HG02571 (cell line): ENCODE measurements at regions not wholly inside any gene's neighbourhood (a gene's known extent, or its start where the extent isn't known, plus 50 kb on each side); places are given as distances from the start of the nearest gene placed in this dataset.
"Not testable (repeated sequence)": the region's sequence is repeated elsewhere in the genome, so short reads cannot be mapped to it uniquely, and the experiment has no call there.

ENCODE experiments used
- ATAC-seq: cut with Tn5 transposase; IDR thresholded peaks from one replicate; pipeline ENCODE4 v1.9.1; 2021; ENCODE audit warnings: mild to moderate bottlenecking, moderate library complexity; ENCODE audit not compliant: unreplicated experiment

DNA sequence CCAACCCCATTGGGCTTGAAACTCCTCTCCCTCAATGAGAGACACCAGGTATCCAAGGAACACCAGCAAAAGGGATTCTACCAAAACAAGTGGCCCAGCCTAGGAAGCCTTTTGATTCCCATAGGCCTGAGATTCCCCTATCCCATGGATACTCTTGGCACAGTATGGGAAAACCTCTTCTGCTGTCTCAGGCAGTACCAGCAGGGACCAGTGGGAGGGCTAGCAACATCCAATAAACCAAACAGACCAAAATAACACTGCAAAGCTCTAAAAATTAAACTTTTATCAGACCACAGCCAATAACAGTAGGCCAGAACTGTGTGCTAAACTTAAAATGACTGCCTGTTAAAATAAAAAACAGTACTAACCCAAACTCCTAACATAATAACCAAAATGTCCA lies 153.9 kb upstream of the CES5A start:
- ATAC-seq: no peak

DNA sequence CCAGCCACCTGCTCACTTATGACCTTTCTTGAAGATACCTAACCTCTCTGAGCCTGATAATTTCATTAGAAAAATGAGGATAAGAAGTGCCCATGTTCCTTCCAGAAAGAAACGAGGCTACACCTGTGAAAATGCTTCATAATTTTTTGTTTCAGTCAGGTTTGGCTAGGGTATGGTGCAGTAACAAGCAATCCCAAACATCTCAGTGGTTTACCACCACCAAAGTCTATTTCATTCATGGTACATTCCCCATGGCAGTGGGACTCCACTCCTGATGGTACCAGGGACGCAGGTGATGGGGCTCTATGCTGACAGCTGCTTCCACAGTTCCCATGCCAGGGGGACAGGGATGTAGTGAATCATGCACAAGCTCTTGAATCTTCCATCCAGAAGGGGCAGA lies 147.6 kb upstream of the CES5A start:
- no peak for ATAC-seq

DNA sequence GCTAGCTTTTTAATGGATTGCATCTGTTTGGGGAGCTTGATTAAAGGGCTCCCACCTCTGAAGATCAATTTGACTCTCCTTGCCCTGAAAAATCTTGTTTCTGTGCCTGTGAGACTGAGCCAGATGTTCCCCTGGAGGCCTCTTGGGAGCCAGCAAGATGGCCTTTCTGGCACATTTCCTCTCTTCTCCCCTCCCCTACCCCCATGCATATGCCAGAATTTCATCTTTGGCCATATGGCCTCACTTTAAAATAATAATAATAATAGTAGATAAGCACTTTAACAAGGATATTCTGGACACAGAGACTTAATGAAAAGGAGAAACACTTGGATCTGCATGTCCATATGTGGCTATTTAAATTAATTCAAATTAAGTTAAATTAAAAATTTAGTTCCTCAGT lies 144.1 kb upstream of the CES5A start:
- ATAC-seq: no peak

DNA sequence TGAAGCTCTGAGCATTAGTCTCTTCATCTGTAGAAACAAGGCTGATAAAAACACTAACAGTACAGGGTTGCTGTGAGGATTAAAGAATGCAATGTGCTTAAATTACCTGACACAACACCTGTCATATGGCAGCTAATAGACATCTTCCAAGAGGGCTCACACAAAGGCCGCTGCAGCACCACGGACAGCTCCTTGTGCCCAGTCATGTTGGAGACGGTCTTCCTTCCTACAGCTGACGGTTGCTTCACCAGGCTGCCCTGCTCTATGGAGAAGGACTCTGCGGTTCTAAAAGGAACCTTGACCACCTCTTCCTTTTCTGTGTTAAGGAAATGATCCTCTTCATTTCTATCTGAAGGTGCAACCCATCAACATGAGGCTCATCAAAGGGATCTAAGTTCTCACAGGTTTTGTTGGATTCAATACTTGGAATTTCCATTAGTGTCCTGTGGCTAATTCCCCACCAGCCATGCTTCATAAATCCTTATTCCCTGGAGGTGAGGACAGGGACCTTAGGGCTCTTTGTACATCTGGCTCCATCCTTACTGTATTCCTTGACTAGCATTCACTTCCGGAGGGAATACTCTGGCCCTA lies 138.9 kb upstream of the CES5A start:
- no peak for ATAC-seq

DNA sequence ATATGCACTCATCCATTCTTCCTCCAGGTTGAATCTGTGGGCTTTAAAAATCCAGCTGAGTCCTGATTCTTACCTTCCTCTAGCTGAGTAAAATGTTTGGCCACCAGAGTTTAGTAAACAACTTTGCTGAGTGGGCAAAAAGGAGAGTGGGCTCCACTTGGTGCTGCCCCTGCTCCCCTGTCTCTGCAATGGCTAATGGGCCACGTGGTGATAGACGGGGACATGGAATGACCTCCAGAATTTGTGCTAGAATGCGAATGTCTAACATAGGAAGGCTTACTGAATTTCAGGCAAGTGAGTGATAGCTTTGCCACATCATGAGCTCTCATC lies 137.3 kb upstream of the CES5A start:
- ATAC-seq: no peak

DNA sequence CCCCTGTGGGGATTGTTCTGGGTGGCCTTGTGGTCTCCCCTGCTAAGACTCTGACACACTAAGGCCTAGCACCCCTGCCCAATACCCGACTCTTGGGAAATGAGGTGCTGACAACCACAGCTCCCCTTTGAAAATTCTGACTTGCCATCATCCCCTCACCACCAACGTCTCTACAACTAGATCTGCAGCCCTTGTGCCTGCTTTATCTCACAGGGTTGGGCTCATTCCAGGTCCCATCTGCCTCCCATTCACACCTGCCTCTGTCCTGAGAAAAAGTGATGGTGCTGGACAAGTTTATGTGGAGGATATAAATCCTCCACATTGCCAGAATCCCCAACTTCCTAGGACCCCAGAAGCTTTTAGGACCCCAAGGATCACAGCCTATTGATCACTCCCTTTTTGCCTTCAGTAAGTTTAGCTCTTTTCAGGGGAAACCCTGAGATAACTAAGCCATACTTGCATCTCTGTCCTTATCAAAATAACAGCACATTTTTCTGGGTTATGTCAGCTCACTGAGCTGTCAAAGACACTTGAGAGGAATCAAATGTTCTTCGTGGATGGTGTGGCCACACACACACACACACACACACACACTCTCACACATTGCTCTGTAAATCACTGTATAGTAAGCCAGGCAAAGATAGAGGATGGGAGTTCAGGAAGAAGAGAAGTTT lies 136.8 kb upstream of the CES5A start:
- ATAC-seq: no peak

DNA sequence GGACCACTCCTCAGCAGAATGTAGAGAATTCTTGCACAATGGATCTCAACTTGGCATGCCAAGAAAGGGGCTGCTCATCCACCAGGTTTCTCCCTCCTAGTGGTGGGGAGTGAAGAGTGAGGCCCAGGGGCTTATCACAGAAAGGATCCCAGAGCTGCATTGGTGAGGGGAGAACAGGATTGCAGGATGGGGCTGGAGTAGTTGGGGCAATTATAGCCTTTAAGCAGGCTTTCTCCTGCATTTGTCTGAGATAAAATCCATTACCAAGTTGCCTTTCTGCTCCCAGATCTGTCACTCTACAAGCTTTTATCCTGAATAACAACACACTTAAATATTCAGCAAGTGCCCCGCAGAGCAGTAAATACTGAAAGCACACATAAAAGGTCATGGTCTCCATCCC lies 130.8 kb upstream of the CES5A start:
- ATAC-seq: no peak

DNA sequence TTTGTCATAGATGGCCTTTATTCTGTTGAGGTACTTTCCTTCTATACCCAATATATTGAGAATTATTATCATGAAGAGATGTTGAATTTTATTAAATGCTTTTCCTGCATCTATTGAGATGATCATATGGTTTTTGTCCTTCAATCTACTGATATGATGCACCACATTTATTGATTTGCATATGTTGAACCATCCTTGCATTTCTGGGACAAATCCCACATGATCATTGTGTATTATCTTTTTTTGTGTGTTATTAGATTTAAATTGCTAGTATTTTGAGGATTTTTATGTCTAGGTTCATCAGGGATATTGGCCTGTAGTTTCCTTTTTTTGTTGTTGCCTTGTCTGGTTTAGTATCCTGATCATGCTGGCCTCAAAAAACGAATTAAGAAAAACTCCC lies 124.5 kb upstream of the CES5A start:
- no peak for ATAC-seq

DNA sequence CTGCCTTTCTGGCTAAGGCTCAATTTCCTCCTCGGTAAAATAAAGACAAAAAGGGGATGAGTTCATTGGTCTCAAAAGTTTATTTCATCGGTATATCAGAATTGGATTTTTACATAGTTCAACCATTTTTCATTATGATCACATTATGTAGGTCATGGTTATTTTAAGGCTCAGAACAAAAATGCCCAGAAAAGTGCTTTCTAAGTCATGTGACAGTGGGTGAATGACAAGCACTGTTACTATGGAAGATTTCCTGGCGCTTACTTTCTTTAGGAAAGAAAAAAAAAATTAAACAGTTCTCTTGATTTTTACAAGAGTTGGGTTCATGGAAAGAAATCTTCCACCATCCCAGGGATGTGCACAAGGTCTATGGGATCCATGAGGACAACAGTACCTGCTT lies 117.9 kb upstream of the CES5A start:
- ATAC-seq: no peak

DNA sequence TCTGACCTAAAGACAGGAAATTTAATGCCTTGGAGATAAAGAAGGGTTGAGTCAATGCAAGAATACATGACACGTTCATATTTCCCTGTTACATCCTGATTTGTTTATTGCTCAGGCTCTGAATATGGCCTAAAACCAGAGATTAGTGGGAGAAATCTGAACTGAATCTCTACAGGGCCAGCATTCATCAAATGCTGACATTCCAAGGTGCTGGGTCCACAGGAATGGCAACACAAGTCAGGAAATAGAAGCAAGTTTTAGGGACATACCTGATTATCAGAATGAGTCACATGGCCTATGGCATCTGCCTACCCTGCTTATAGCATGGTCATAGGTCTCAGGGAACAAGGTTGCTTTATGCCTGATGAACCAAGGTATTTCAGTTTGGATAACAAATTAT lies 117.4 kb upstream of the CES5A start:
- no peak for ATAC-seq

DNA sequence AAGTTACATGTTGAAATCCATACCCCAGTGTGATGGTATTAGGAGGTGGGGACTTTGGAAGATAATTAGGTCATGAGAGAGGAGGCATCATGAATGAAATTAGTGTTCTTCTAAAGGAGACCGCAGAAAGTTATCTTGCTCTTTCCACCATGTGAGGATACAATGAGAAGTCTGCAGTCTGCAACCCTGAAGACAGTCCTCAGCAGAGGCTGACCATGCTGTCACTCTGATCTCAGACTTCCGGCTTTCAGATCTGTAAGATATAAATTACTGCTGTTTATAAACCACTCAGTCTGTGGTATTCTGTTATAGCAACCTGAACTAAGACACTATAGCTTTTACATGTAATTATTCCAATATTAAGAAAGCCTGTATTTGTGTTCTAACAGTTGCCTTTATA lies 116.7 kb upstream of the CES5A start:
- no peak for ATAC-seq

DNA sequence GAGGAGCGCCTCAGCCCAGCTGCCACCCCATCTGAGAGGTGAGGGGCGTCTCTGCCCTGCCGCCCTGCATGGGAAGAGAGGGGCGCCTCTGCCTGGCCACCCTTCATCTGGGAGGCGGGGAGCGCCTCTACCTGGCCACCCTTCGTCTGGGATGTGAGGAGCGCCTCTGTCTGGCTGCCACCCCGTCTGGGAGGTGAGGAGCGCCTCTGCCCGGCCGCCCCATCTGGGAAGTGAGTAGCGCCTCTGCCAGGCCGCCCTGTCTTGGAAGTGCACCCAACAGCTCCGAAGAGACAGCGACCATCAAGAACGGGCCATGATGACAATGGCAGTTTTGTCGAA lies 114.4 kb upstream of the CES5A start:
- no peak for ATAC-seq

DNA sequence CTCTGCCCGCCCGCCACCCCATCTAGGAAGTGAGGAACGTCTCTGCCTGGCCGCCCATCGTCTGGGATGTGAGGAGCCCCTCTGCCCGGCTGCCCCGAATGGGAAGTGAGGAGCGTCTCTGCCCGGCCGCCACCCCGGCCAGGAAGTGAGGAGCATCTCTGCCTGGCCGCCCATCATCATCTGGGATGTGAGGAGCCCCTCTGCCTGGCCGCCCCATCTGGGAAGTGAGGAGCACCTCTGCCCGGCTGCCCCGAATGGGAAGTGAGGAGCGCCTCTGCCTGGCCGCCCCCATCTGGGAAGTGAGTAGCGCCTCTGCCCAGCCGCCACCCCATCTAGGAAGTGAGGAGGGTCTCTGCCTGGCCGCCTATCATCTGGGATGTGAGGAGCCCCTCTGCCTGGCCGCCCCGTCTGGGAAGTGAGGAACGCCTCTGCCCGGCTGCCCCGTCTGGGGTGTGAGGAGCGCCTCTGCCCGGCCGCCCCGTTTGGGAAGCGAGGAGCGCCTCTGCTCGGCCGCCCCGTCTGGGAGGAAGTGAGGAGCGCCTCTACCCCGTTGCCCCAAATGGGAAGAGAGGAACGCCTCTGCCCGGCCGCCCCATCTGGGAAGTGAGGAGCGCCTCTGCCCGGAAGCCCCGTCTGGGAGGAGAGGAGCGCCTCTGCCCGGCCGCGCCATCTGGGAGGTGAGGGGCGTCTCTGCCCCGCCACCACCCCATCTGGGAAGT lies 113.8 kb upstream of the CES5A start:
- ATAC-seq: not testable (repeated sequence)

DNA sequence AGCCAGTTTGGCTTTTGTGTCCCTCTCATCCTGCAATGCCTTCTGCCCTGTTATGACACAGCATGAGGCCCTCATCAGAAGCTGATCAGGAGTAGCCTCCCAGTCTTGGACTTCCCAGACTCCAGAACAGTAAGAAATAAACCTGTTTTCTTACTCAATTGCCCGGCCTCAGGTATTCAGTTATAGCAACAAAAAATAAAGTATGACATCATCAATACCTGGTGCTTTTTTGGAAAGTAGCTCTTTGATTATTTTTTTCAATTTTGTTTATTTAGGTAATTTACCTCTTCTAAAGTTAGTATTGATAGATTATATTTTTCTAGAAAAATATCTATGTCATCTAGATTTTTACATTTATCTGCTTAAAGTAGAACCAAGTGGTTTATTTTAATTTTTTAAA lies 112.8 kb upstream of the CES5A start:
- ATAC-seq: no peak

DNA sequence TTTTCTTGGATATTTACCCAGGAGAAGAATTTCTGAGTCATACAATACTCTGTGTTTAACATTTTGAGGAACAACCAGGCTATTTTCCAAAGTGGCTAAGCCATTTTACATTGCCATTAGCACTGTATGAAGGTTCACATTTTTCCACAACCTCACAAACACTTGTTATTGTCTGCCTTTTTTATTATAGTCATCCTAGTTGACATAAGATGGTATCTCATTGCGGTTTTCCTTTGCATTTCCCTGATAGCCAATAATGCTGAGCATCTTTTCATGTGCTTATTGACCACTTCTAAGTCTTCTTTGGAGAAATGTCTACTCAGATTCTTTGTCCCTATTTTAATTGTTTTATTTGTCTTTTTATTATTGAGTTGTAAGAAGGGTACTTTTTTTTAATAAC lies 107.4 kb upstream of the CES5A start:
- ATAC-seq: no peak

DNA sequence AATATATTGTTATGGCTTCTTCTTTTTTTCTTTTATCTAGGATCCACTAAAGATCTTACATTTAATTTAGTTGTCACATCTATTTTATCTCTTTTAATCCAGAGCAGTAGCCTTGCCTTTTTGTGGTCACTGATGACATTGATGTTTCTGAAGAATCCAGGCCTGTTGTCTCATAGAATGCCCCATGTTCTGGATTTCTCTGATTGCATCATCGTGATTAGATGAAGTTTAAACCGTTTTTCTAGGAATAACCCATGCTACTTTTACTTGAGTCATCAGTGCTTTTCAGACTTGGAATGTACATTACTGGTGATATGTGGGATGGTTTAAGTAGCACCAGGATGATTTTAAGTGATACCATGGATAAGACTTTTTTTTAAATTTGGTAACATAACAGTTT lies 106.4 kb upstream of the CES5A start:
- ATAC-seq: no peak

DNA sequence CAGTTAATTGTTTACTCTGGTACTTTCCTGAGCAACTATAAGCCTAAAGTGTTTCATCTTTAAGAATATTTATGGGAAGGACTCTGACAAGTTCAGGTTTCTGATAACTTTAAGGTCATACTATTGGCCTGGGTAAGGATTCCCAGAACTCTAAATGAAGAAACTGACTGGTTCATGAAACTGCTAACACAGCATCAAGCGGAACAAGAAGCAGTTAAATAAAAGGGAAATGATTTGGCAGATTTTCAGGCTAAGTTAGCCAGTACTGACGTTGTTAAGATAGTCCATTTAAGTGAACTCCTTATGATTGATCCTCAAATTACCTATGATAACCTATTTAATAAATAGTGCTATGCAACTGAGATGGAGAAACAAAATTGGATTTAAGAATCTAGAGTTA lies 101.6 kb upstream of the CES5A start:
- ATAC-seq: no peak

DNA sequence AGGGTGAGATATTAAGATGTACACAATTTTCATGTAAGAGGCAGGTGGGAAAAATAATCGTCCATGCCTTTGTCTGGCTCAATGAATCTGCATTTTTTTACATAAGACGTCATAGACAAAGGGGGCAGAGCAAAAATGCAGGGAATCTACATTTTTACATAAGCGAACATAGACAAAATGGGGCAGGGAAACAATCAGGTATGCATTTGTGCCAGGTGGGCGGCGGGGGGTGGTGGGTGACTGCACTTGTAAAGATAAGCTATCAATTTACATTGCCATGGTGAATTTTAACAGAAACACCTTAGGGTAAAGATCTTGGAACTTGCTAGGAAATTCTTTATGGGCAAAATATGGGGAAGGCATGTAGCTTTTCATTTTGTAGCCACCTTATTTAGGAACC lies 96.3 kb upstream of the CES5A start:
- ATAC-seq: no peak

DNA sequence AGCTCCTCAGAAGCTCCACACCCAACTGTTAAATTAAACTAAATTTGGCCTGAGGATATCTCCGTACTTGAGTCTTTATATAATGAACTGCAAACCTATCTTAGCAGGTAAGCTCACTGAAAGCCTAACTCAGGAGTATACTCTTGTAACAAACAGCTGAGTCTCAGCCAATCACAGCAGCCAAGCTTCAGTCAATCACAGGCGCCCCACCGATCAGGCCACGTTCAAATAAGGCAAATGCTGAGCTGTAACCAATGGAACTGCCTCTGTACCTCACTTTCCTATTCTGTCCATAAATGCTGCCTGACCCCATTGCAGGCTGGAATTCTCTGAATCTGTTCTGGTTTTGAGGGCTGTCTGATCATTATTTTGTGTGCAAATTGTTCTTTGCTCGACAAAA lies 93.0 kb upstream of the CES5A start:
- ATAC-seq: no peak

DNA sequence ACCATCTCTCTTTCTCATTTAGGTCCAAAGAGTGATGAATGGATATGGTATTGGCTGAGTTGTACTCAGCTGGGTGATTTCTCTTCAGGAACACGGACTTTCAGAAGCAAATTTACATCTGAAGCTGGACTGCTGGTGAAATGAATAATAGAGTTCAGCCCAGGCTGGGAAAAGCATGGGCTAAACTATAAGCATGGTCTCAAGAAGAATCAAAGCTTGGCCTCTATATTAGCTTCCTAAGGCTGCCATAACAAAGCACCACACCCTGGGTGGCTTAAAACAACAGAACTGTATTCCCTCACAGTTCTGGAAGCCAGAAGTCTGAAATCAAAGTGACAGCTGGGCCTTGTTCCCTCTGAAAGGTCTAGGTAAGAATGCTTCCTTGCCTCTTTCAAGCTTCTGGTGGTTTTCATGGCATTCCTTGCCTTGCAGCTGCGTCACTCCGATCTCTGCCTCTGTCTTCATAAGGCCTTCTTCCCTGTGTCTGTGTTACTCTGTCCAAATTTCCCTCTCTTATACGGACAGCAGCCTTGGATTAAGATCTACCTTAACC lies 89.8 kb upstream of the CES5A start:
- ATAC-seq: no peak

DNA sequence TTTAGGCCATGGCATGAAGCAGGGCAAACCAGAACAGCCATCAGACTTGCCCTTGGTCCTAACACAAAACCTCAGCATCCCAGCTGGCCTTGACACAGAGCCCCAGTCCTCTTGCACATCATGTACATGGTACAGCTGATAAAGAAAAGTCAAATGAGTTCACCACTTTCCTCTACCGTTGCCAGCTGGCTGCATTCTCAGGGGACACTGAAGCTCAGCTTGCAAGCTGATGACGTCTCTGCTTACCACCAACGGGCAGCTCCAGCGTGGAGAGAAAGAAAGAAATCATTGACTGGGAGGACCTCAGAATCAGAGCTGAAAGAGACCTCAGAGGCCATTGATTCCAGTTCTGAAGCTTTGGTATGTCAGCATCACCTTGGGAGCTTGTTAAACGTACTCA lies 80.7 kb upstream of the CES5A start:
- ATAC-seq: no peak

DNA sequence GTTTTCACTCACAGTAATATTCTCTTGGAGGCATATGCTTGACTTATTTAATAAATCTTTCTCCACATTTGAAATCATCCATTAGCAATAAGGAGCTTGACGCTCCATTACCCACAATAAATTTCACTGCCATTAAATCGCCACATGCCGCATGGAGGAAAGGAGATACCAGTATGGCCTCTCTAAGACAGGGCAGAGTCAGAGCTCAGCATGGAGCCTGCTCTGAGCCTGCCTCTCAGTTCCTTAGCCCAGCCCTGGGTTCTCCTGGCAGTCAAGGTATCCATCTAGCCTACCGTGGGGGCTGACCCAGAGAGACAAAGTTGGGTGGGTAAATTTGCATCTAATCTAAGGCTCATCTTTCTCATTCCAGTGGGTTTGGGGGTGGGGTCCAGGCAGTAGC lies 80.3 kb upstream of the CES5A start:
- no peak for ATAC-seq

DNA sequence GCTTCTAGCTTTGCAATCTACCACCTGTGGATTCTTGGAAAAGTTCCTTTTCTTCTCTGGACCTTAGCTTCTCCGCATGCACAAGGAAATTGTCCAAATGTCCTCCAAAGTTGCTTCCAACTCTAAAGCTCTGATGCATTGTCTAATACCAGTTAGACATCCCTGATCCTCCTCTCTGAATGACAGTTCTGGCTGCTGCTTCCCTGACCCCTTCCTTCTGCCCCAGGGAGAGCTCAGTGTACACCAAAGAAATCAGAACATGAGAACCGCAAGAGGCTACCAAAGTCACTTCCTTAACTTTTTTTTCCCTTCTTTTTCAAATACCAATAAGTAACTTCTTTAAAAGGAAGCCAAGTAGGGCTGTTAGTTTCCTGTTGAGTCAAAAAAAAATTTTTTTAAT lies 79.7 kb upstream of the CES5A start:
- ATAC-seq: no peak
